Smooth muscle cell (in vitro differentiated cells): ENCODE measurements at regions not wholly inside any gene's neighbourhood (a gene's known extent, or its start where the extent isn't known, plus 50 kb on each side); places are given as distances from the start of the nearest gene placed in this dataset.
"Not testable (repeated sequence)": the region's sequence is repeated elsewhere in the genome, so short reads cannot be mapped to it uniquely, and the experiment has no call there.

Experiments used
- DNase-seq: peaks from one replicate; lab custom pipeline; 2025; ENCODE audit not compliant: unreplicated experiment; lab: John Stamatoyannopoulos, UW
- H2AFZ ChIP-seq: fragments of 200-600 bp; sonication (generic); 2 replicates; pipeline ENCODE4 v1.6.0; 2016; ENCODE audit warnings: antibody characterized with exemption, low read depth, mild to moderate bottlenecking
- H3F3A ChIP-seq: fragments of 200-600 bp; sonication (generic); 2 replicates; pipeline ENCODE4 v1.6.0; 2017; ENCODE audit warnings: antibody characterized with exemption, low read depth
- H3K27ac ChIP-seq: fragments of 200-600 bp; sonication (generic); 2 replicates; pipeline ENCODE4 v1.5.1; 2016; ENCODE audit warnings: low read depth, mild to moderate bottlenecking
- H3K27me3 ChIP-seq: fragments of 200-600 bp; sonication (generic); 2 replicates; pipeline ENCODE4 v1.6.1; 2016; ENCODE audit warnings: low read depth, mild to moderate bottlenecking
- H3K36me3 ChIP-seq: fragments of 200-600 bp; sonication (generic); 2 replicates; pipeline ENCODE4 v1.5.1; 2016; ENCODE audit warnings: low read depth
- H3K4me1 ChIP-seq: fragments of 200-600 bp; sonication (generic); 2 replicates; pipeline ENCODE4 v1.5.1; 2016; ENCODE audit warnings: low read depth
- H3K4me2 ChIP-seq: fragments of 200-600 bp; sonication (generic); 2 replicates; pipeline ENCODE4 v1.6.0; 2016; ENCODE audit warnings: mild to moderate bottlenecking
- H3K4me3 ChIP-seq: fragments of 200-600 bp; sonication (generic); 2 replicates; pipeline ENCODE4 v1.5.1; 2016; ENCODE audit warnings: mild to moderate bottlenecking
- H3K79me2 ChIP-seq: fragments of 200-600 bp; sonication (generic); 2 replicates; pipeline ENCODE4 v1.6.0; 2016; ENCODE audit warnings: low read depth, mild to moderate bottlenecking
- H3K9ac ChIP-seq: fragments of 200-600 bp; sonication (generic); 2 replicates; pipeline ENCODE4 v1.6.0; 2016; ENCODE audit warnings: low read depth
- H3K9me3 ChIP-seq: fragments of 200-600 bp; sonication (generic); replicated peaks from 2 replicates; pipeline ENCODE4 v1.5.1; 2016; ENCODE audit warnings: low read depth
- H4K20me1 ChIP-seq: fragments of 200-600 bp; sonication (generic); 2 replicates; pipeline ENCODE4 v1.6.0; 2016; ENCODE audit warnings: low read depth
- CTCF ChIP-seq: fragments of 200-600 bp; sonication (generic); IDR thresholded peaks from 2 replicates; pipeline ENCODE4 v1.5.1; 2017; ENCODE audit warnings: borderline replicate concordance, mild to moderate bottlenecking, antibody characterized with exemption; ENCODE audit not compliant: insufficient read depth, poor library complexity, severe bottlenecking
- WGBS: methylation state at CpG from one replicate; pipeline ENCODE4 v1.1.7; 2016; ENCODE audit warnings: low lambda C conversion rate; 5-methylcytosine and 5-hydroxymethylcytosine counted together

GRCh38 chr9:106228861-106229260 lies 534.5 kb downstream of the TMEM38B start:
- no peaks in the 10 kb centered on the region for H3K79me2 ChIP-seq

GRCh38 chr9:106233116-106233515 lies 538.8 kb downstream of the TMEM38B start:
- Histone ChIP-seq H3K4me2 (no peak overlapping the region), H3K9ac (no peak overlapping the region), H3K79me2 (no peaks in the 10 kb centered on the region), H3F3A (no peaks in the 10 kb centered on the region), H3K27ac (no peak overlapping the region), H3K27me3 (no peaks in the 10 kb centered on the region), H3K36me3 (no peaks in the 10 kb centered on the region), H3K4me1 (no peaks in the 10 kb centered on the region), H4K20me1 (no peaks in the 10 kb centered on the region), H2AFZ (no peak overlapping the region), H3K9me3 (no peaks in the 10 kb centered on the region), H3K4me3 (no peak overlapping the region)
- DNase-seq = no peak
- TF ChIP-seq CTCF = no peak

More at GRCh38 chr9:106228861-106229260, 534.5 kb downstream of the TMEM38B start:
- WGBS = 90% methylated on average over 3 of the region's 3 CpGs
- Histone ChIP-seq H3K4me3 (no peak overlapping the region), H3K9me3 (no peaks in the 10 kb centered on the region), H3K9ac (no peak overlapping the region), H3K4me2 (no peak overlapping the region), H3K27ac (no peak overlapping the region), H2AFZ (no peak overlapping the region), H3K36me3 (no peaks in the 10 kb centered on the region), H3F3A (no peaks in the 10 kb centered on the region), H4K20me1 (no peaks in the 10 kb centered on the region), H3K27me3 (no peaks in the 10 kb centered on the region), H3K4me1 (no peaks in the 10 kb centered on the region)
- TF ChIP-seq CTCF = no peak
- no peak for DNase-seq

- H3F3A ChIP-seq, H2AFZ ChIP-seq, H3K79me2 ChIP-seq, H3K4me3 ChIP-seq, H3K9me3 ChIP-seq, H3K36me3 ChIP-seq, H3K4me1 ChIP-seq, H3K9ac ChIP-seq, H3K4me2 ChIP-seq, H4K20me1 ChIP-seq, H3K27me3 ChIP-seq, H3K27ac ChIP-seq, DNase-seq: not testable (repeated sequence)
- WGBS = 94% methylated on average over 10 of the region's 10 CpGs
Measured at GRCh38 chr9:106260908-106261307, 566.6 kb downstream of the TMEM38B start.

GRCh38 chr9:106277966-106278365 lies 583.6 kb downstream of the TMEM38B start:
- Histone ChIP-seq H3F3A (no peaks in the 10 kb centered on the region), H3K9me3 (no peaks in the 10 kb centered on the region), H3K27ac (peak overlapping the region; percentile 55), H3K79me2 (no peaks in the 10 kb centered on the region), H3K4me3 (no peak overlapping the region), H3K36me3 (no peaks in the 10 kb centered on the region), H2AFZ (peak overlapping the region; percentile 86), H3K4me1 (peaks cover 5% of the 10 kb centered on the region), H3K4me2 (peak overlapping the region; percentile 20), H3K9ac (no peak overlapping the region), H3K27me3 (no peaks in the 10 kb centered on the region), H4K20me1 (no peaks in the 10 kb centered on the region)
- WGBS = 59% methylated on average over 6 of the region's 6 CpGs
- no peak for TF ChIP-seq CTCF
- no peak for DNase-seq
